ENCODE measurements at regions not wholly inside any gene's neighbourhood (a gene's known extent, or its start where the extent isn't known, plus 50 kb on each side); places are given as distances from the start of the nearest gene placed in this dataset.

DNA sequence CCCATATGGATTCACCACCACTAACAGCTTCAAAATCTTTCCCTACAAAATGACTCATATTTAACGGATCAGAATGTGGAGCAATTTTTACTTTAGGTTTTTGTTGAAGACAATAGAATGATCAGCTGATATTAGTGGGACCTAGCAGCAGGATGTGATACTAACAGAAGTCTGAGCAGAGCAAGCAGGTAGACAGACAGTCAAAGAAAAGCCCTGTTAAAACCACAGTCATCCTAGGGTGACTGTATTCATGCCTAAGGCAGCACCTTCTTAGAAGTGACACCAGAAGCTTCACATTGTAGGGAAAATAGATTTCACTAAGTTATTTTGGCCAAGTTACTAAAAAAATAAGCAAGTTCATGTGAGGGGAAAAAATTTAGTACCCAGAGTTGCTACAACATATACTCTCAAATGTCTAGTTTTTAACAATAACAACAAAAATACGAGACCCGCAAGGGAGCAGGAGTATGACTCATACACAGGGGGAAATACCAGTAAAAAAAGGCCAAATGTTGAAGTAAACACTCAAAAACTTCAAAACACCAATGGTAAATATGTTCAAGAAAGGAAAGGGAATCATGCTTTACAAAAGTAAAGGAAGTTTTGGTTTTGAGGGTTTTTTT, 590.9 kb downstream of the EPHA3 start:
- TF ChIP-seq POLR2A (IDR thresholded peaks at IDR 0.05; ENCODE audit: low read depth, low read length) (no peak), POLR2AphosphoS5 (IDR thresholded peaks at IDR 0.05; ENCODE audit: low read depth, low read length) (no peak)

All from GM12892 (cell line).